VCaP (cell line): ENCODE measurements at regions not wholly inside any gene's neighbourhood (a gene's known extent, or its start where the extent isn't known, plus 50 kb on each side); places are given as distances from the start of the nearest gene placed in this dataset.
"Not testable (repeated sequence)": the region's sequence is repeated elsewhere in the genome, so short reads cannot be mapped to it uniquely, and the experiment has no call there.

Experiments used
- H3K27ac ChIP-seq: fragments of 450-650 bp; 2 replicates; pipeline ENCODE4 v1.5.1; 2017
- CTCF ChIP-seq: fragments of 450-650 bp; conservative IDR thresholded peaks from 2 replicates; pipeline ENCODE4 v1.5.1; 2017; ENCODE audit warnings: mild to moderate bottlenecking, moderate library complexity

DNA sequence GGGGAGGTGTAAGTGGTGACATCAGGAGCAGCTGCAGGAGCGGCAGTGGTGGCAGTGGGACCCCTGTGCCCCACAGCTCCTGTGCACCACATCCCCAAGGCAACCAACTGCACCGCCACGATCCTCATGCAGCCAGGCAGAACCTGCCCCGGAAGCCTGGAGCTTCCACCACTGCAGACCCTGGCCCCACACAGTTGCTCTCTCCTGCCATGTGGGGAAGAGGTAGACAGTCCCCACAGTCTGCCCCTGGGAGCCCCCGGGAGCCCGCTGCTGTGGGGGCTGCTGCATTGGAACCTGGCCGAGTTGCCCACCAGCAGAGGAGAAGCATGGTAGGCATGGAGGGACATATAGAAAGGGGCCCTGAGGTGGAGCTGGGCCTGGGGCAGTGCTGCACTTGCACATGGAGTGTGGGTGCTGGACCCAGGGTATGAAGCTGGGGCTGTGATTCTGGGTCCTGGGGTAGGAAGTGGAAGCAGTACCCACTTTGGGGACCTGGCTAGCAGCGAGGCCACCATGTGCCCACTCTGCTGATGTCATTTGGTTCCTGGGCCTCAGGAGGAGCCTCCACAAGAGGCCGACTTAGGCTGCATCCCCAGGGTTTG is 623.3 kb upstream of the LRRTM4 start:
- H3K27ac ChIP-seq: no peak overlapping the region
- TF ChIP-seq CTCF: no peak

- H3K27ac ChIP-seq: no peak overlapping the region
- TF ChIP-seq CTCF: no peak
These were observed 624.0 kb upstream of the LRRTM4 start for GRCh38 chr2:78145997-78146722.

- TF ChIP-seq CTCF: no peak
- H3K27ac ChIP-seq: no peak overlapping the region
These were observed 625.3 kb upstream of the LRRTM4 start for GRCh38 chr2:78147466-78147865.

GRCh38 chr2:78154586-78154985 is 632.4 kb upstream of the LRRTM4 start:
- no peak for TF ChIP-seq CTCF
- H3K27ac ChIP-seq: no peak overlapping the region

- no peak for TF ChIP-seq CTCF
- no peak overlapping the region for H3K27ac ChIP-seq
These were observed 640.0 kb upstream of the LRRTM4 start for GRCh38 chr2:78162202-78162601.

DNA sequence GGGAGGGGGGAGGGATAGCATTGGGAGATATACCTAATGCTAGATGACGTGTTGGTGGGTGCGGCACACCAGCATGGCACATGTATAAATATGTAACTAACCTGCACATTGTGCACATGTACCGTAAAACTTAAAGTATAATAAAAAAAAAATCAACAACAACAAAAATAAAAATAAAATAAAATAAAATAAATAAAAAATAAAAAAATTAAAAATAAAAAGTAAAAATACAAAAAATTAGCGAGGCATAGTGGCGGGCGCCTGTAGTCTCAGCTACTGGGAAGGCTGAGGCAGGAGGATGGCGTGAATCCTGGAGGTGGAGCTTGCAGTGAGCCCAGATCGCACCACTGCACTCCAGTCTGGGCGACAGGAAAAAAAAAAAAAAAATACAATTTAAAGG is 650.0 kb upstream of the LRRTM4 start:
- not testable (repeated sequence) for H3K27ac ChIP-seq

- TF ChIP-seq CTCF: no peak
- no peak overlapping the region for H3K27ac ChIP-seq
These were observed 653.5 kb upstream of the LRRTM4 start for GRCh38 chr2:78175645-78176044.

DNA sequence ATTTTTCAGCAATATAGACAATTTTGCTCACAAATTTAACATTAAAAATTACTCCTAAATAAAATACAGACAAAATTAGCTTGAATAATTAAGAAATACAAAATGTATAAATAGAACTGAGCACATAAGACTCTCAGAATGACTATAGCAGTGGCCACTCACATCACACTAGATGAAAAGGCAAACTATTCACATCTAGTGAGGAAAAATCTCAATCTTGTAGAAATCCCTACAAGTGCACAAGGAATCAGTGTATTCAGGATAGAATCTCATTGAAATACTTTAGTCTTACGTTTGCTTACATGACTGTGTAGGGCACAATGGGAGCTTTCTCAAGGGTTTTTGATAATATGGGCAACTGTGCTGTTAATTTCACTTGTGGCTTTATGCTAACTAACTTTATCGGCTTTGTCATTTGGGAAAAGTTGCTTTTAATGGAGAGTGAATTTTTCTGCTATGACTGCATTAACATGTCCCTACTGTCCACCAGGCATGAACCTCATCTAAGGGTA is 678.9 kb upstream of the LRRTM4 start:
- no peak overlapping the region for H3K27ac ChIP-seq
- no peak for TF ChIP-seq CTCF
